ENCODE measurements at regions not wholly inside any gene's neighbourhood (a gene's known extent, or its start where the extent isn't known, plus 50 kb on each side); places are given as distances from the start of the nearest gene placed in this dataset.

DNA sequence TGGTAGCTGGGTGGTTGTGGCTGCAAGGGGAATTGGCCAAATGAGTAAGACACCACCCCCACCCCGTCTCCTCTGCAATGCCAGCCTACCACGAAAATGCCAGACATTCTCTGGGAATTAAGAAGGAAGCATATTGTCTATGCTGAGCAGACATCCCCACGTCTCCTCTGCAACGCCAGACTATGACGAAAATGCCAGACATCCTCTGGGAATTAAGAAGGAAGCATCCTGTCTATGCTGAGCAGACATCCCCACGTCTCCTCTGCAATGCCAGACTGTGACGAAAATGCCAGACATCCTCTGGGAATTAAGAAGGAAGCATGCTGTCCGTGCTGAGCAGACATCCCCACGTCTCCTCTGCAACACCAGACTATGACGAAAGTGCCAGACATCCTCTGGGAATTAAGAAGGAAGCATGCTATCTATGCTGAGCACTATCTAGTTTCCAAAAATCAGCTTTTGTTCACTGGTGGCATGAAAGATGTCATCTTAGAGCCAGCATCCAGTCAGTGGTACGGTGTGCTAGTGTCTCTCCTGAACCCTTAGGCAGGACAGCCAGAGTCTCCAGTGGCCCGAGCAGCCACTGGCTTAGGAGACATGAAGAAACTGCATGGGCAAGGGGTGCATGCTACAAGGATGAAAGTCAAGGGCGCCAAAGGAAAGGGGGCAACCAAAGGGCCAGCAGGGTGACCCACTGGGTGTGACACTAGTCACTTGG, 339.8 kb upstream of the FRG1 start:
- TF ChIP-seq CTCF (IDR thresholded peaks at IDR 0.05) (no peak), POLR2A (IDR thresholded peaks at IDR 0.05; ENCODE audit: low read depth) (no peak)
